Naive thymus-derived CD4-positive, alpha-beta T cell (primary cell): ENCODE measurements at regions not wholly inside any gene's neighbourhood (a gene's known extent, or its start where the extent isn't known, plus 50 kb on each side); places are given as distances from the start of the nearest gene placed in this dataset.

Experiments
- ATAC-seq: fragments of 150-1000 bp; cut with Tn5 transposase; 2 replicates; pipeline ENCODE4 v1.10.0; 2021; ENCODE audit warnings: mild to moderate bottlenecking, moderate library complexity
- CTCF ChIA-PET: fragments of 350-600 bp; sonication (Branson Sonifier 250); formaldehyde crosslinking; loops from one replicate; lab custom pipeline; 2021; ENCODE audit warnings: antibody characterized with exemption; lab: Charles Lee
- POLR2A ChIA-PET: fragments of 350-600 bp; sonication (Branson Sonifier 250); formaldehyde crosslinking; loops from one replicate; lab custom pipeline; 2021; ENCODE audit warnings: antibody characterized with exemption, inconsistent platforms; lab: Charles Lee
- DNase-seq, 9 donors: peaks; one replicate each; pipeline versions ENCODE4 v3.0.0 to v3.0.0-alpha.2; 2020 to 2022; ENCODE audit warnings: mixed read lengths in 1 of 9
- H3K27ac ChIP-seq: one replicate; pipeline ENCODE4 v1.7.0; 2013; ENCODE audit warnings: mild to moderate bottlenecking, low read depth, low read length, moderate library complexity
- H3K27me3 ChIP-seq, 2 donors: one replicate each; pipeline ENCODE4 v1.7.0; 2013; ENCODE audit warnings: low read length in 2 of 2, mild to moderate bottlenecking in 2 of 2, moderate library complexity in 2 of 2; ENCODE audit not compliant: control insufficient read depth in 2 of 2, insufficient read depth in 2 of 2
- H3K36me3 ChIP-seq, 3 experiments: 1 replicate in 2 of 3; 2 replicates in 1 of 3; pipeline ENCODE4 v1.7.0; 2013; ENCODE audit warnings: low read length in 3 of 3, mild to moderate bottlenecking in 3 of 3, moderate library complexity in 1 of 3; ENCODE audit not compliant: insufficient read depth in 3 of 3, control insufficient read depth in 2 of 3
- H3K4me1 ChIP-seq, 2 donors: one replicate each; pipeline ENCODE4 v1.7.0; 2013; ENCODE audit warnings: low read length in 2 of 2, mild to moderate bottlenecking in 2 of 2, moderate library complexity in 1 of 2; ENCODE audit not compliant: control insufficient read depth in 2 of 2, insufficient read depth in 2 of 2
- H3K4me3 ChIP-seq: 2 replicates; pipeline ENCODE4 v1.7.0; 2013; ENCODE audit warnings: mild to moderate bottlenecking, low read length
- H3K9me3 ChIP-seq, 3 experiments: 1 replicate in 2 of 3; 2 replicates in 1 of 3; pipeline ENCODE4 v1.7.0; 2013; ENCODE audit warnings: low read length in 3 of 3; ENCODE audit not compliant: control insufficient read depth in 2 of 3
- H3K27ac Mint-ChIP-seq, 9 donors: one replicate each; pipeline ENCODE4 v1.8.0; 2020 to 2022; ENCODE audit warnings: mixed read lengths in 9 of 9, mild to moderate bottlenecking in 8 of 9, moderate library complexity in 5 of 9, inconsistent platforms in 2 of 9
- H3K27me3 Mint-ChIP-seq, 5 donors: one replicate each; pipeline ENCODE4 v1.8.0; 2021 to 2022; ENCODE audit warnings: mixed read lengths in 5 of 5, mild to moderate bottlenecking in 1 of 5
- H3K36me3 Mint-ChIP-seq, 5 donors: one replicate each; pipeline ENCODE4 v1.8.0; 2020 to 2022; ENCODE audit warnings: mixed read lengths in 5 of 5, mild to moderate bottlenecking in 3 of 5, inconsistent platforms in 1 of 5
- H3K4me1 Mint-ChIP-seq, 7 donors: one replicate each; pipeline ENCODE4 v1.8.0; 2020 to 2022; ENCODE audit warnings: mixed read lengths in 7 of 7, mild to moderate bottlenecking in 3 of 7, inconsistent platforms in 1 of 7
- H3K4me3 Mint-ChIP-seq, 10 donors: one replicate each; pipeline ENCODE4 v1.8.0; 2020 to 2022; ENCODE audit warnings: mild to moderate bottlenecking in 10 of 10, mixed read lengths in 10 of 10, moderate library complexity in 6 of 10, inconsistent platforms in 2 of 10
- H3K9me3 Mint-ChIP-seq, 11 donors: one replicate each; pipeline ENCODE4 v1.8.0; 2020 to 2022; ENCODE audit warnings: mixed read lengths in 11 of 11, mild to moderate bottlenecking in 4 of 11, inconsistent platforms in 1 of 11, moderate library complexity in 1 of 11
- intact Hi-C, 2 donors: fragments of 100-400 bp; cut with micrococcal nuclease; formaldehyde crosslinking; loops; one replicate each; pipeline ENCODE4 v1.15.1; 2023

- Histone ChIP-seq H3K27ac (no peak overlapping the region), H3K4me3 (no peak overlapping the region), H3K9me3 (no peaks in the 10 kb centered on the region), H3K4me1 (no peaks in the 10 kb centered on the region), H3K36me3 (no peaks in the 10 kb centered on the region), H3K27me3 (no peaks in the 10 kb centered on the region)
- intact Hi-C loops: no loop called here
- Mint-ChIP-seq H3K27ac (no peak overlapping the region), H3K4me1 (no peaks in the 10 kb centered on the region), H3K4me3 (no peak overlapping the region), H3K9me3 (peaks cover 0 to 9% (median 4%) of the 10 kb centered on the region in 11 donors), H3K27me3 (peaks cover 0 to 4% (median 0%) of the 10 kb centered on the region in 5 donors), H3K36me3 (no peaks in the 10 kb centered on the region)
- POLR2A ChIA-PET: no interaction called here
- CTCF ChIA-PET: no interaction called here
- ATAC-seq (no peak), DNase-seq (no peak)
Measured at GRCh38 chr10:121351540-121351939, 246.7 kb downstream of the FGFR2 start.

- intact Hi-C loops: no loop called here
- DNase-seq (no peak), ATAC-seq (no peak)
- Histone ChIP-seq H3K4me3 (no peak overlapping the region), H3K4me1 (no peaks in the 10 kb centered on the region), H3K36me3 (no peaks in the 10 kb centered on the region), H3K27me3 (no peaks in the 10 kb centered on the region), H3K27ac (no peak overlapping the region), H3K9me3 (no peaks in the 10 kb centered on the region)
- Mint-ChIP-seq H3K4me3 (no peak overlapping the region), H3K36me3 (no peaks in the 10 kb centered on the region), H3K4me1 (no peaks in the 10 kb centered on the region), H3K9me3 (peaks cover 0 to 10% (median 4%) of the 10 kb centered on the region in 11 donors), H3K27ac (no peak overlapping the region), H3K27me3 (peaks cover 0 to 4% (median 0%) of the 10 kb centered on the region in 5 donors)
- ChIA-PET POLR2A (no interaction called here), CTCF (no interaction called here)
Measured at GRCh38 chr10:121352231-121352855, 245.9 kb downstream of the FGFR2 start.

GRCh38 chr10:121355161-121355560, 243.1 kb downstream of the FGFR2 start:
- ChIA-PET CTCF (no interaction called here), POLR2A (no interaction called here)
- Mint-ChIP-seq H3K4me3 (no peak overlapping the region), H3K4me1 (no peaks in the 10 kb centered on the region), H3K27ac (no peak overlapping the region), H3K9me3 (peaks cover 0 to 16% (median 3%) of the 10 kb centered on the region in 11 donors), H3K36me3 (no peaks in the 10 kb centered on the region), H3K27me3 (no peaks in the 10 kb centered on the region)
- Histone ChIP-seq H3K36me3 (no peaks in the 10 kb centered on the region), H3K9me3 (no peaks in the 10 kb centered on the region), H3K4me3 (no peak overlapping the region), H3K27me3 (no peaks in the 10 kb centered on the region), H3K27ac (no peak overlapping the region), H3K4me1 (no peaks in the 10 kb centered on the region)
- intact Hi-C loops: no loop called here
- DNase-seq (no peak), ATAC-seq (no peak)

DNA sequence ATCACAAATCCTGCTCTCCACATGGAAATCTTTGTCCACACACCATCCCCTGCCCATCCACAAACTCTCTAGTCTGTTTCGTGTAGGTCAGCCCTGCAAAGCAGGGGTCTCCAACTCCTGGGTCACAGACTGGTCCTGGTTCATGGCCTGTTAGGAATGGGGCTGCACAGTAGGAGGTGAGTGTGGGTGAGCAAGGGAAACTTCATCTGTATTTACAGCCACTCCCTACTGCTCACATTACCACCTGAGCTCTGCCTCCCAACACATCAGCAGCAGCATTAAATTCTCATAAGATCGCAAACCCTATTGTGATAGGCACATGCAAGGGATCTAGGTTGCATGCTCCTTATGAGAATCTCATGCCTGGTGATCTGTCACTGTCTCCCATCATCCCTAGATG, 242.1 kb downstream of the FGFR2 start:
- Histone ChIP-seq H3K36me3 (no peaks in the 10 kb centered on the region), H3K27me3 (no peaks in the 10 kb centered on the region), H3K9me3 (no peaks in the 10 kb centered on the region), H3K4me3 (no peak overlapping the region), H3K27ac (no peak overlapping the region), H3K4me1 (no peaks in the 10 kb centered on the region)
- ChIA-PET CTCF (no interaction called here), POLR2A (no interaction called here)
- ATAC-seq: no peak
- H3K36me3 Mint-ChIP-seq: no peaks in the 10 kb centered on the region
- no peak overlapping the region for H3K27ac Mint-ChIP-seq
- no peaks in the 10 kb centered on the region for H3K27me3 Mint-ChIP-seq
- peaks cover 0 to 16% (median 2%) of the 10 kb centered on the region in 11 donors for H3K9me3 Mint-ChIP-seq
- H3K4me1 Mint-ChIP-seq: no peaks in the 10 kb centered on the region
- no peak overlapping the region for H3K4me3 Mint-ChIP-seq
- no peak for DNase-seq
- intact Hi-C loops: no loop called here

- no peak overlapping the region for H3K4me3 Mint-ChIP-seq
- no peaks in the 10 kb centered on the region for H3K36me3 Mint-ChIP-seq
- no peaks in the 10 kb centered on the region for H3K4me1 Mint-ChIP-seq
- no peak overlapping the region for H3K27ac Mint-ChIP-seq
- intact Hi-C loops: no loop called here
- peaks cover 0 to 16% (median 3%) of the 10 kb centered on the region in 11 donors for H3K9me3 Mint-ChIP-seq
- Histone ChIP-seq H3K27me3 (no peaks in the 10 kb centered on the region), H3K4me3 (no peak overlapping the region), H3K4me1 (no peaks in the 10 kb centered on the region), H3K36me3 (no peaks in the 10 kb centered on the region), H3K27ac (no peak overlapping the region), H3K9me3 (no peaks in the 10 kb centered on the region)
- no peaks in the 10 kb centered on the region for H3K27me3 Mint-ChIP-seq
- ChIA-PET CTCF (no interaction called here), POLR2A (no interaction called here)
- DNase-seq: no peak
- no peak for ATAC-seq
Measured at GRCh38 chr10:121357401-121357800, 240.8 kb downstream of the FGFR2 start.

DNA sequence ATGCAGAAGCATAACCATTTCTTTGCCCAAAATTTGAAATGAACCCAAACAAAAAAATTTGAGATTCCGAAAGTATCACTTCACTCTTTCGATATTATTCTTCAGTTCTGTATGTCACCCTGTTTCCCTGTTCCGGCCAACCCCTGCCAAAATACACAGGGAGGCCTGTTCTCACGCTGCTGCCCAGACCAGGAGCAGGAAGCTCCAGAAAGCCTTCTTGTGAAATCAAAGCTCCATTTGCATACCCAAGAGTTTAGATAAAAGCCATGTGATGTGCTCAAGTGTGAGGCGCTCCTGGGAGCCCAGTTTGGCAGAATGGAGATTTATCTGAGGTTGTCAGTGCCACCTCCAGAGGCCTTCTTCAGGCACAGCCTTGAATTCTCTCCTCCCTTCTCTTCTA, 236.2 kb downstream of the FGFR2 start:
- H3K4me3 Mint-ChIP-seq: no peak overlapping the region
- no peaks in the 10 kb centered on the region for H3K27me3 ChIP-seq
- DNase-seq: no peak
- ChIA-PET CTCF (no interaction called here), POLR2A (no interaction called here)
- intact Hi-C loops: no loop called here
- H3K27ac Mint-ChIP-seq: no peak overlapping the region
- H3K27ac ChIP-seq: no peak overlapping the region
- ATAC-seq: no peak
- no peaks in the 10 kb centered on the region for H3K4me1 Mint-ChIP-seq
- H3K9me3 ChIP-seq: no peaks in the 10 kb centered on the region
- no peaks in the 10 kb centered on the region for H3K36me3 ChIP-seq
- peaks cover 0 to 18% (median 3%) of the 10 kb centered on the region in 11 donors for H3K9me3 Mint-ChIP-seq
- H3K36me3 Mint-ChIP-seq: no peaks in the 10 kb centered on the region
- H3K4me1 ChIP-seq: no peaks in the 10 kb centered on the region
- no peaks in the 10 kb centered on the region for H3K27me3 Mint-ChIP-seq
- H3K4me3 ChIP-seq: no peak overlapping the region

DNA sequence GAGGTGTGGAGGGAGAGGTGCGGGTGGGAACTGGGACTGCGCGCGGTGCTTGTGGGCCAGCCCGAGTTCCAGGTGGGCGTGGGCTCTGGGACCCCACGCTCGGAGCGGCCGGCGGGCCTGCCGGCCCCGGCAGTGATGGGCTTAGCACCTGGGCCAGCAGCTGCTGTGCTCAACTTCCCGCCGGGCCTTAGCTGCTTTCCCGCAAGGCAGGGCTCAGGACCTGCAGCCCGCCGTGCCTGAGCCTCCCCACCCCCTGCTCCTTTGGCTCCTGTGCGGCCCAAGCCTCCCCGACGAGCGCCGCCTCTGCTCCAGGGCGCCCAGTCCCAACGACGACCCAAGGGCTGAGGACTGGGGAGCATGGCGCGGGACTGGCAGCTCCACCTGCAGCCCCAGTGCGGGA, 232.7 kb downstream of the FGFR2 start:
- H3K9me3 Mint-ChIP-seq: peaks cover 0 to 12% (median 3%) of the 10 kb centered on the region in 11 donors
- Histone ChIP-seq H3K4me1 (no peaks in the 10 kb centered on the region), H3K9me3 (no peaks in the 10 kb centered on the region), H3K27me3 (no peaks in the 10 kb centered on the region), H3K4me3 (no peak overlapping the region), H3K27ac (no peak overlapping the region), H3K36me3 (no peaks in the 10 kb centered on the region)
- ChIA-PET CTCF (no interaction called here), POLR2A (no interaction called here)
- no peak for ATAC-seq
- no peaks in the 10 kb centered on the region for H3K36me3 Mint-ChIP-seq
- no peak overlapping the region for H3K4me3 Mint-ChIP-seq
- H3K27me3 Mint-ChIP-seq: peaks cover 0 to 4% (median 0%) of the 10 kb centered on the region in 5 donors
- intact Hi-C loops: no loop called here
- DNase-seq: no peak
- H3K27ac Mint-ChIP-seq: no peak overlapping the region
- H3K4me1 Mint-ChIP-seq: no peaks in the 10 kb centered on the region
